HCT116 (cell line): ENCODE measurements at regions not wholly inside any gene's neighbourhood (a gene's known extent, or its start where the extent isn't known, plus 50 kb on each side); places are given as distances from the start of the nearest gene placed in this dataset.

Experiments used
- ATAC-seq: fragments of 200-7000 bp; cut with Tn5 transposase; 2 replicates; pipeline ENCODE4 v1.9.1; 2020; ENCODE audit warnings: mild to moderate bottlenecking, moderate library complexity
- BruUV-seq: library from RNA; stranded (reverse); fragments of 400-500 nt; replicated peaks from 2 replicates; lab custom pipeline; 2021; lab: Mats Ljungman, UMichigan
- CTCF ChIA-PET: fragments of 300-600 bp; sonication (Branson Sonifier 250); formaldehyde crosslinking; loops from one replicate; lab custom pipeline; 2021; ENCODE audit warnings: antibody characterized with exemption; lab: Charles Lee
- POLR2A ChIA-PET: fragments of 300-600, 350-600 bp; sonication (Branson Sonifier 250); formaldehyde crosslinking; loops from one replicate; lab custom pipeline; 2021; ENCODE audit warnings: antibody characterized with exemption; lab: Charles Lee
- RAD21 ChIA-PET, 2 experiments: fragments of 300-600 bp; sonication (Branson Sonifier 250); formaldehyde crosslinking; loops; one replicate each; lab custom pipeline; 2023; ENCODE audit warnings: low total read pairs in 2 of 2; ENCODE audit not compliant: uncharacterized antibody in 2 of 2, unreplicated experiment in 2 of 2, low non-redundant PET in 1 of 2; lab: Charles Lee
- DNase-seq: peaks from one replicate; pipeline ENCODE4 v3.0.0-alpha.2; 2010; ENCODE audit warnings: low read depth, low spot score
- H2AFZ ChIP-seq: fragments of 200-600 bp; shearing (Covaris generic), sonication (generic); 2 replicates; pipeline ENCODE4 v1.6.1; 2017; ENCODE audit warnings: low read depth, mixed run types, mixed read lengths, antibody characterized with exemption, low read length; ENCODE audit not compliant: poor library complexity, severe bottlenecking
- H3K27ac ChIP-seq: 2 replicates; pipeline ENCODE4 v1.5.1; 2012; ENCODE audit warnings: low read depth, low read length
- H3K27me3 ChIP-seq: fragments of 200-600 bp; sonication (generic); 2 replicates; pipeline ENCODE4 v1.6.1; 2016; ENCODE audit warnings: mixed run types, low read length, mixed read lengths; ENCODE audit not compliant: insufficient read depth
- H3K36me3 ChIP-seq, 2 experiments: fragments of 200-500 bp in 1 of 2; fragments of 200-600 bp in 1 of 2; sonication (Bioruptor generic) in 1 of 2; sonication (generic) in 1 of 2; 2 replicates each; pipeline versions ENCODE4 v1.5.1 to v1.6.1; 2014 to 2016; ENCODE audit warnings: low read length in 2 of 2, inconsistent platforms in 1 of 2, mixed read lengths in 1 of 2, mixed run types in 1 of 2; ENCODE audit not compliant: insufficient read depth in 2 of 2, control insufficient read depth in 1 of 2
- H3K4me1 ChIP-seq, 2 experiments: fragments of 200-600 bp in 1 of 2; sonication (generic) in 1 of 2; 2 replicates each; pipeline versions ENCODE4 v1.5.1 to v1.6.1; 2012 to 2017; ENCODE audit warnings: low read length in 2 of 2, inconsistent platforms in 1 of 2, mild to moderate bottlenecking in 1 of 2, mixed read lengths in 1 of 2, mixed run types in 1 of 2, moderate library complexity in 1 of 2; ENCODE audit not compliant: insufficient read depth in 2 of 2, control insufficient read depth in 1 of 2
- H3K4me2 ChIP-seq: fragments of 200-600 bp; sonication (generic); 2 replicates; pipeline ENCODE4 v1.6.1; 2017; ENCODE audit warnings: mixed run types, low read length, mixed read lengths
- H3K4me3 ChIP-seq, 2 experiments: fragments of 200-600 bp in 1 of 2; sonication (generic) in 1 of 2; replicated peaks in 1 of 2; 2 replicates each; pipeline ENCODE4 v1.5.1; 2011 to 2016; ENCODE audit warnings: low read length in 2 of 2, control low read depth in 1 of 2, low read depth in 1 of 2, mild to moderate bottlenecking in 1 of 2, mixed read lengths in 1 of 2, mixed run types in 1 of 2
- H3K79me2 ChIP-seq: fragments of 200-600 bp; sonication (generic); 2 replicates; pipeline ENCODE4 v1.6.1; 2017; ENCODE audit warnings: mild to moderate bottlenecking, mixed run types, low read length, moderate library complexity, mixed read lengths; ENCODE audit not compliant: insufficient read depth
- H3K9ac ChIP-seq: fragments of 200-600 bp; sonication (generic); 2 replicates; pipeline ENCODE4 v1.6.1; 2016; ENCODE audit warnings: low read length, mixed read lengths
- H3K9me2 ChIP-seq: fragments of 200-600 bp; sonication (generic), shearing (Covaris generic); 2 replicates; pipeline ENCODE4 v1.6.1; 2017; ENCODE audit warnings: mixed run types, mild to moderate bottlenecking, moderate library complexity; ENCODE audit not compliant: insufficient read depth
- H3K9me3 ChIP-seq, 2 experiments: fragments of 200-500 bp in 1 of 2; fragments of 200-600 bp in 1 of 2; sonication (Bioruptor generic) in 1 of 2; sonication (generic) in 1 of 2; 2 replicates each; pipeline ENCODE4 v1.6.1; 2014 to 2017; ENCODE audit warnings: low read length in 2 of 2, mixed read lengths in 2 of 2, inconsistent platforms in 1 of 2, low read depth in 1 of 2, mild to moderate bottlenecking in 1 of 2, mixed run types in 1 of 2, moderate library complexity in 1 of 2; ENCODE audit not compliant: control insufficient read depth in 1 of 2, insufficient read depth in 1 of 2
- H4K20me1 ChIP-seq: fragments of 200-600 bp; sonication (generic), shearing (Covaris generic); 2 replicates; pipeline ENCODE4 v1.6.1; 2017; ENCODE audit warnings: mixed run types, mild to moderate bottlenecking, moderate library complexity; ENCODE audit not compliant: insufficient read depth
- CBX3 ChIP-seq: IDR thresholded peaks from 2 replicates; pipeline ENCODE4 v1.6.1; 2012; ENCODE audit warnings: low read depth
- CEBPB ChIP-seq: IDR thresholded peaks from 2 replicates; pipeline ENCODE4 v1.6.1; 2012; ENCODE audit warnings: low read depth
- CTCF ChIP-seq, 3 experiments: fragments of 200-600 bp in 1 of 3; sonication (generic) in 1 of 3; IDR thresholded peaks in 2 of 3; conservative IDR thresholded peaks in 1 of 3; 2 replicates each; pipeline ENCODE4 v1.5.1; 2012 to 2017; ENCODE audit warnings: low read depth in 2 of 3, low read length in 2 of 3, antibody characterized with exemption in 1 of 3, borderline replicate concordance in 1 of 3, control low read depth in 1 of 3, mild to moderate bottlenecking in 1 of 3, mixed read lengths in 1 of 3, mixed run types in 1 of 3, moderate library complexity in 1 of 3; ENCODE audit not compliant: insufficient read depth in 1 of 3
- EGR1 ChIP-seq: IDR thresholded peaks from 2 replicates; pipeline ENCODE4 v1.6.1; 2012; ENCODE audit warnings: low read depth
- ELF1 ChIP-seq: IDR thresholded peaks from 2 replicates; pipeline ENCODE4 v1.6.1; 2012; ENCODE audit warnings: low read depth, borderline replicate concordance
- EZH2phosphoT487 ChIP-seq: fragments of 200-600 bp; IDR thresholded peaks from 2 replicates; pipeline ENCODE4 v1.6.1; 2018; ENCODE audit warnings: antibody characterized with exemption, borderline replicate concordance
- FOSL1 ChIP-seq: IDR thresholded peaks from 2 replicates; pipeline ENCODE4 v1.6.1; 2012; ENCODE audit warnings: low read depth
- JUND ChIP-seq: IDR thresholded peaks from 2 replicates; pipeline ENCODE4 v1.6.1; 2012
- MAX ChIP-seq: IDR thresholded peaks from 2 replicates; pipeline ENCODE4 v1.6.1; 2012
- POLR2AphosphoS5 ChIP-seq: IDR thresholded peaks from 2 replicates; pipeline ENCODE4 v1.6.1; 2011; ENCODE audit warnings: mild to moderate bottlenecking, low read depth, low read length, moderate library complexity
- RAD21 ChIP-seq: IDR thresholded peaks from 2 replicates; pipeline ENCODE4 v1.6.1; 2012; ENCODE audit warnings: low read depth, mild to moderate bottlenecking
- SP1 ChIP-seq: IDR thresholded peaks from 2 replicates; pipeline ENCODE4 v1.6.1; 2012; ENCODE audit warnings: low read depth
- SRF ChIP-seq: IDR thresholded peaks from 2 replicates; pipeline ENCODE4 v1.6.1; 2012; ENCODE audit warnings: low read depth
- TCF7L2 ChIP-seq: IDR thresholded peaks from 2 replicates; pipeline ENCODE4 v1.7.0; 2011; ENCODE audit warnings: borderline replicate concordance, inconsistent platforms; ENCODE audit not compliant: insufficient read depth, insufficient read length; ENCODE audit errors: extremely low read depth
- YY1 ChIP-seq: IDR thresholded peaks from 2 replicates; pipeline ENCODE4 v1.6.1; 2011; ENCODE audit warnings: low read length, low read depth, moderate library complexity, mild to moderate bottlenecking; ENCODE audit not compliant: insufficient replicate concordance; ENCODE audit errors: extremely low read depth
- ZBTB33 ChIP-seq: IDR thresholded peaks from 2 replicates; pipeline ENCODE4 v1.6.1; 2011; ENCODE audit warnings: mild to moderate bottlenecking, low read length, moderate library complexity; ENCODE audit not compliant: insufficient replicate concordance; ENCODE audit errors: extremely low read depth
- ZFX ChIP-seq: fragments of 450-650 bp; IDR thresholded peaks from 2 replicates; pipeline ENCODE4 v1.6.1; 2017
- intact Hi-C: fragments of 100-400 bp; cut with micrococcal nuclease; formaldehyde crosslinking; loops from 2 replicates; pipeline ENCODE4 v1.10.0; 2022

DNA sequence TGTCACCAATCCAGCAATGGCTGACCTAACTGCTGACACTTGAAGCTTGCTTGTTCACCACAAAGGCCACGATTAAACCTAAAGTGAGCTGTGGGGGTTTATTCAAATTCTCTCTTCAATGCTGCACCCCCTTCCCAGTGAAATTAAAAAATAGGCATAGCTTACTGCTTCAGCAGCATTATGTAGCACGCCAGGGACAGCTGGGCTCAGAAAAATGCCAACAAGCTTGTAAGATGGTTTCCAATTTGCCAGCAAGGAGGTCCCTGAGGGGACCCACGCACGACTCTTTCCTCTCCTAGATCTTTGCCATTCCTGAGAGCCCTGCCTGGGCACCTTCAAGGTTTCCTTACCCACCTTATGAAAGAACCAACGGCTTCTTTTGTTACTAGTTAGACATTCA lies 113.5 kb upstream of the CDH4 start:
- no peaks in the 10 kb centered on the region for H3K4me1 ChIP-seq
- DNase-seq (no peak), ATAC-seq (no peak)
- H3K27me3 ChIP-seq: no peaks in the 10 kb centered on the region
- ChIA-PET CTCF (no interaction called here), RAD21 (no interaction called here), POLR2A (no interaction called here)
- H3K4me2 ChIP-seq: no peak overlapping the region
- no peaks in the 10 kb centered on the region for H3K36me3 ChIP-seq
- H3K9me3 ChIP-seq: peaks cover 4 to 18% of the 10 kb centered on the region in 2 experiments; a peak in 2 of 4 replicates
- BruUV-seq: no TSS peak
- H2AFZ ChIP-seq: no peak overlapping the region
- no peaks in the 10 kb centered on the region for H3K9me2 ChIP-seq
- H3K27ac ChIP-seq: no peak overlapping the region
- H4K20me1 ChIP-seq: no peaks in the 10 kb centered on the region
- TF ChIP-seq ELF1 (no peak), POLR2AphosphoS5 (no peak), SRF (no peak), MAX (no peak), FOSL1 (no peak)
- no peaks in the 10 kb centered on the region for H3K79me2 ChIP-seq
- H3K4me3 ChIP-seq: no peak overlapping the region
- intact Hi-C loops: no loop called here
- no peak overlapping the region for H3K9ac ChIP-seq

GRCh38 chr20:61139031-61139430 lies 113.0 kb upstream of the CDH4 start:
- H3K27me3 ChIP-seq: no peaks in the 10 kb centered on the region
- intact Hi-C loops: no loop called here

More at GRCh38 chr20:61139031-61139430, 113.0 kb upstream of the CDH4 start:
- no peaks in the 10 kb centered on the region for H3K9me2 ChIP-seq
- H3K9ac ChIP-seq: no peak overlapping the region
- no peaks in the 10 kb centered on the region for H3K36me3 ChIP-seq
- no peak overlapping the region for H3K27ac ChIP-seq
- CTCF ChIA-PET: no interaction called here
- no peak overlapping the region for H3K4me3 ChIP-seq
- no peak overlapping the region for H2AFZ ChIP-seq
- H4K20me1 ChIP-seq: no peaks in the 10 kb centered on the region
- DNase-seq: no peak
- BruUV-seq: no TSS peak
- ATAC-seq: no peak
- no peaks in the 10 kb centered on the region for H3K79me2 ChIP-seq
- peaks cover 4 to 18% of the 10 kb centered on the region in 2 experiments; a peak in 2 of 4 replicates for H3K9me3 ChIP-seq
- POLR2A ChIA-PET: no interaction called here
- H3K4me2 ChIP-seq: no peak overlapping the region
- RAD21 ChIA-PET: no interaction called here
- no peak for TF ChIP-seq RAD21
- no peak for TF ChIP-seq MAX
- TF ChIP-seq ZBTB33: no peak
- no peak for TF ChIP-seq ZFX
- no peak for TF ChIP-seq JUND
- no peak for TF ChIP-seq SRF
- no peak for TF ChIP-seq CBX3
- no peak for TF ChIP-seq EZH2phosphoT487
- no peak for TF ChIP-seq CTCF (IDR thresholded peaks at IDR 0.05 in 2 of 3, conservative IDR thresholded peaks at IDR 0.05 in 1 of 3; ENCODE audit: borderline replicate concordance in 1 of 3, insufficient read depth in 1 of 3, low read depth in 2 of 3, low read length in 2 of 3)
- no peak for TF ChIP-seq FOSL1
- no peak for TF ChIP-seq YY1
- TF ChIP-seq CEBPB: no peak
- no peak for TF ChIP-seq EGR1
- TF ChIP-seq TCF7L2: no peak
- no peak for TF ChIP-seq SP1
- no peaks in the 10 kb centered on the region for H3K4me1 ChIP-seq
